Right atrium auricular region (tissue), 2 donors: ENCODE measurements at regions not wholly inside any gene's neighbourhood (a gene's known extent, or its start where the extent isn't known, plus 50 kb on each side); places are given as distances from the start of the nearest gene placed in this dataset.

ENCODE experiments used
- DNase-seq: peaks from one replicate; pipeline ENCODE4 v3.0.0-alpha.2; 2019; ENCODE audit warnings: low spot score
- H3K27ac ChIP-seq, 2 donors: fragments of 200-600 bp; sonication (generic); 1 replicate in 1 of 2; 2 replicates in 1 of 2; pipeline ENCODE4 v1.5.1; 2016 to 2019
- H3K27me3 ChIP-seq, 2 donors: fragments of 200-600 bp; sonication (generic); one replicate each; pipeline versions ENCODE4 v1.5.1 to v1.6.0; 2017 to 2019
- H3K36me3 ChIP-seq: fragments of 200-600 bp; sonication (generic); one replicate; pipeline ENCODE4 v1.5.1; 2016
- H3K4me1 ChIP-seq, 2 donors: fragments of 200-600 bp; sonication (generic); one replicate each; pipeline versions ENCODE4 v1.5.1 to v1.6.0; 2017 to 2019
- H3K4me3 ChIP-seq, 2 donors: fragments of 200-600 bp; sonication (generic); 1 replicate in 1 of 2; 2 replicates in 1 of 2; pipeline ENCODE4 v1.5.1; 2017 to 2019; ENCODE audit warnings: mild to moderate bottlenecking in 1 of 2, moderate library complexity in 1 of 2
- H3K9me3 ChIP-seq, 2 donors: fragments of 200-600 bp; sonication (generic); one replicate each; pipeline ENCODE4 v1.5.1; 2019
- CTCF ChIP-seq, 2 donors: fragments of 200-600 bp; sonication (generic); IDR thresholded peaks; one replicate each; pipeline ENCODE4 v1.5.1; 2019; ENCODE audit warnings: antibody characterized with exemption in 2 of 2

GRCh38 chr10:62972103-62972502 lies 155.9 kb upstream of the EGR2 start:
- H3K27me3 ChIP-seq, result no peaks in the 10 kb centered on the region
- no peaks in the 10 kb centered on the region for H3K4me1 ChIP-seq
- H3K27ac ChIP-seq, result no peak overlapping the region
- DNase-seq, result no peak
- no peaks in the 10 kb centered on the region for H3K36me3 ChIP-seq
- no peak overlapping the region for H3K4me3 ChIP-seq
- TF ChIP-seq CTCF (IDR thresholded peaks at IDR 0.05), result no peak
- H3K9me3 ChIP-seq, result peaks cover 0 to 15% of the 10 kb centered on the region in 2 donors

DNA sequence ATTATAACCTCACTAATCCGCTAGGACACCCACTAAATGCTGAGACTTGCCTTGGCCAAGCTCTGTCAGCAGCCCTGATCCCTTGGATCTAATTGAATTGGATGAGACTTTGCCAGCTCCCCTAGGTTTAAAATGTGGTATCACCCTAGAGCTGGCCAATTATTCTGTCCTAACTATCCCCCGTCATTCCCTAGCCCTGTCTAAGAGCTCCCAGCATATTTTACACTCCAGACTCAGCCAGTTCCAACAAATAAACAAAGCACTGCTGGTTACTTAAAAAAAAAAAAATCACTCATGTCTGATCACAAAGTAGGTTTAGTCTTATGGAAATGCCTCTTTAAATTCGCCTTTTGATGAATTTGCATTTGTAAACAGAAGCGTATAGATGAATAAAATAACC lies 147.9 kb upstream of the EGR2 start:
- H3K36me3 ChIP-seq, result no peaks in the 10 kb centered on the region

DNA sequence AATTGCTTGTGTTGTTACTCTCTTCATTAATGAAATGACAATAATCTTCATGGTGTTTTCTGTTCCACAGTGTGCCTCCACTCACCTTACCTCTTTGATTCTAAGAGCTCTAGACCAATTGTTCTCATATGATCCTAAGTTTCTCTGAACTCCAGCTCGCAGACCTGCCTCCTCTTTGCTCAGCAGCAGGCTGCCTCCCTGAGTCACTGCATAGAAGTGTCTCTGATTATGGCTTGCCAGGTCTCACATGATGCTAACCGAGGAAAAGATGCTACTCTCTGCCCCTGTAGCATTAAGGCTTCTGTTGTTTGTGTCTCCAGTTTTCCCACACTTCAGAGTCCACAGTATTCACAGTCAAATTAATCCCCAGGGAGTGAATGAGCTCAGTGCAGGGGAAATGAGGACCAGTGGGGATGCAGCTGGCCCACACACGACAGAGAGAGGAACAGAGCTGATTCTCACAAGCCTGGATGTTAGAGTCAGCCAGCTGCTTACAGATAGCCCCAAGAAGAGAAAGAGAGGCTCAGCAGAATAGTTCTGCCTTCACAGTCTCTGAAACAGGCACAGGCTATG lies 145.9 kb upstream of the EGR2 start:
- Histone ChIP-seq H3K27me3 (no peaks in the 10 kb centered on the region), H3K27ac (no peak overlapping the region), H3K36me3 (no peaks in the 10 kb centered on the region), H3K4me3 (no peak overlapping the region), H3K9me3 (no peaks in the 10 kb centered on the region), H3K4me1 (no peaks in the 10 kb centered on the region)
- no peak for DNase-seq
- TF ChIP-seq CTCF (IDR thresholded peaks at IDR 0.05), result no peak

More for the DNA sequence above, 147.9 kb upstream of the EGR2 start:
- no peaks in the 10 kb centered on the region for H3K4me1 ChIP-seq
- TF ChIP-seq CTCF (IDR thresholded peaks at IDR 0.05), result no peak
- DNase-seq, result no peak
- no peaks in the 10 kb centered on the region for H3K9me3 ChIP-seq
- H3K27me3 ChIP-seq, result no peaks in the 10 kb centered on the region
- no peak overlapping the region for H3K4me3 ChIP-seq
- no peak overlapping the region for H3K27ac ChIP-seq

- Histone ChIP-seq H3K9me3 (no peaks in the 10 kb centered on the region), H3K4me1 (no peaks in the 10 kb centered on the region), H3K4me3 (no peak overlapping the region), H3K36me3 (no peaks in the 10 kb centered on the region), H3K27me3 (no peaks in the 10 kb centered on the region), H3K27ac (no peak overlapping the region)
- TF ChIP-seq CTCF (IDR thresholded peaks at IDR 0.05), result no peak
- no peak for DNase-seq
Measured at GRCh38 chr10:62960416-62960815, 144.2 kb upstream of the EGR2 start.

GRCh38 chr10:62959553-62959952 lies 143.4 kb upstream of the EGR2 start:
- no peak for DNase-seq
- Histone ChIP-seq H3K27ac (no peak overlapping the region), H3K4me3 (no peak overlapping the region), H3K4me1 (no peaks in the 10 kb centered on the region), H3K36me3 (no peaks in the 10 kb centered on the region), H3K27me3 (no peaks in the 10 kb centered on the region), H3K9me3 (no peaks in the 10 kb centered on the region)
- TF ChIP-seq CTCF (IDR thresholded peaks at IDR 0.05), result no peak

DNA sequence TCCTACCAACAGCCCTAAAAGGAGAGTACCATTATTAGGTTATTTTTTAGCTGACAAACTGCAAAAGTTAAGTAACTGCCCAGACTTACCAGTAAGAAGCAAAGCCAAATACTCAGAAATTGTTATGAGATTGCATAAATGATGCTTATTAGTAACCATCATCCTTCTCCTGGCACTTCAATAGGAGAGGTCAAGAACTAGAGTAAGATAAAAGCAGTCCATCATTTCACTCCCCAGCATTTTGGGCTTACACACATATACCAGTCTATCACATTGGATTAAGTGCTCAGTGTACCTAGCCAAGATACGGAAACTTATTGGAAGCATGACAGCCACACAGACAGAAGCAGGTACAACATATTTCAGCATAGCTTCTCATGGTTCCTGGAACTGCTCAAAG lies 142.8 kb upstream of the EGR2 start:
- H3K27ac ChIP-seq, result no peak overlapping the region
- no peaks in the 10 kb centered on the region for H3K36me3 ChIP-seq
- no peak overlapping the region for H3K4me3 ChIP-seq
- DNase-seq, result no peak
- no peaks in the 10 kb centered on the region for H3K4me1 ChIP-seq
- no peak for TF ChIP-seq CTCF (IDR thresholded peaks at IDR 0.05)
- H3K9me3 ChIP-seq, result no peaks in the 10 kb centered on the region
- H3K27me3 ChIP-seq, result no peaks in the 10 kb centered on the region
